OCI-LY3 (cell line): ENCODE measurements at regions not wholly inside any gene's neighbourhood (a gene's known extent, or its start where the extent isn't known, plus 50 kb on each side); places are given as distances from the start of the nearest gene placed in this dataset.

Source experiments
- H2AFZ ChIP-seq: fragments of 200-600, 300-600 bp; shearing (Covaris generic); 2 replicates; pipeline ENCODE4 v1.6.0; 2014; ENCODE audit warnings: antibody characterized with exemption, low read depth, low read length
- H3K27ac ChIP-seq: fragments of 200-600, 300-600 bp; sonication (generic); 2 replicates; pipeline ENCODE4 v1.5.1; 2014; ENCODE audit warnings: mild to moderate bottlenecking, low read length, moderate library complexity, mixed read lengths
- H3K27me3 ChIP-seq: fragments of 200-600, 300-600 bp; sonication (generic); 2 replicates; pipeline ENCODE4 v1.6.1; 2014; ENCODE audit warnings: low read depth, low read length, mixed read lengths
- H3K36me3 ChIP-seq: fragments of 200-600, 300-600 bp; sonication (generic); replicated peaks from 2 replicates; pipeline ENCODE3; 2014; ENCODE audit warnings: low read depth, low read length, mixed read lengths
- H3K4me1 ChIP-seq: fragments of 300-600, 200-600 bp; sonication (generic); 2 replicates; pipeline ENCODE4 v1.6.1; 2014; ENCODE audit warnings: low read length, mixed read lengths
- H3K4me2 ChIP-seq: fragments of 200-600, 300-600 bp; sonication (generic); 2 replicates; pipeline ENCODE4 v1.6.1; 2014; ENCODE audit warnings: low read length, mixed read lengths
- H3K4me3 ChIP-seq: fragments of 300-600, 200-600 bp; sonication (generic); 2 replicates; pipeline ENCODE4 v1.5.1; 2014; ENCODE audit warnings: antibody characterized with exemption, mild to moderate bottlenecking, low read length, moderate library complexity
- H3K79me2 ChIP-seq: fragments of 300-600, 200-600 bp; shearing (Covaris generic); 2 replicates; pipeline ENCODE4 v1.6.1; 2014; ENCODE audit warnings: mild to moderate bottlenecking, low read length, mixed read lengths
- H3K9ac ChIP-seq: fragments of 300-600, 200-600 bp; shearing (Covaris generic); 2 replicates; pipeline ENCODE4 v1.6.0; 2014; ENCODE audit warnings: mild to moderate bottlenecking, low read length, moderate library complexity
- H3K9me3 ChIP-seq: fragments of 200-600, 300-600 bp; shearing (Covaris generic); 2 replicates; pipeline ENCODE4 v1.6.1; 2014; ENCODE audit warnings: low read length, mixed read lengths; ENCODE audit not compliant: insufficient read depth
- H4K20me1 ChIP-seq: fragments of 200-600, 300-600 bp; sonication (generic); 2 replicates; pipeline ENCODE4 v1.6.1; 2016; ENCODE audit warnings: low read length, mixed read lengths; ENCODE audit not compliant: insufficient read depth
- EZH2phosphoT487 ChIP-seq: fragments of 200-600 bp; shearing (Covaris generic); IDR thresholded peaks from 2 replicates; pipeline ENCODE4 v1.6.1; 2018; ENCODE audit warnings: antibody characterized with exemption, mixed run types, low read depth
- TF ChIP-seq, protein P1 (sequence below): fragments of 200-600, 300-600 bp; sonication (generic); IDR thresholded peaks from 2 replicates; pipeline ENCODE4 v1.5.1; 2014; ENCODE audit warnings: antibody characterized with exemption, low read length, low read depth

DNA sequence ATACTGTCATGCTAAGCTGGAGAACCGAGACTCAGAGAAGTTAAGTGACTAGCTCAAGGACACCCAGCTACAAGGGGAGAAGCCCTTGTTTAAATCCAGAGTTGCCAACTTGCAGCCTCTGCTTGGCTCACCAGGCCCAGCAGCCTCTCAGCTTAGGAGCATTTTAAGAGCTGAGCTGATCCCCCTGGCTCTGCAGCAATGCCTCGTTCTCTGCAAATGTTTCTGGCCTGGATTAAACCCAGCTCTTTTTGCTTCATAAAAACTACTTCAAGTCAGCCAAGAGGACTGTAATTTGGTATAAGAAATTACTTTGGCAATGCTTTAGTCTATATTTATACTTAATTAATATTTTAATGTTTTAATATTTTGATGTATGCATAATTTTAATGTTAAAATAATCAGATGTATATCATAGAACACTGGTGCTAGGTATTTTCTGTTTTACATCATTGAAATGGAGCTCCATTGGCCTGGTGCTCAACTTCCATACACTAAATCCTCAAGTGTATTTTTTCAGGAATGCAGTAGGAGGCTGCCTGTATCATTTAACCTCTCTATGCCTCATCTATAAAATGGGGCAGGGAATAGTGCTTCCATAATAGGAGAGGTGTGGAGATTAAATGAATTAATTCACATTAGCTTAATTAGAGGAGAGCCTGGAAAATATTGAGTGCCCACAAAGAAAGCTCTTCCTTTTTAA lies 184.2 kb downstream of the EMX2 start:
- H3K36me3 ChIP-seq: no peaks in the 10 kb centered on the region
- no peaks in the 10 kb centered on the region for H3K27me3 ChIP-seq
- H4K20me1 ChIP-seq: no peaks in the 10 kb centered on the region
- H3K9me3 ChIP-seq: no peaks in the 10 kb centered on the region
- H3K79me2 ChIP-seq: no peaks in the 10 kb centered on the region
- H2AFZ ChIP-seq: no peak overlapping the region
- no peak overlapping the region for H3K9ac ChIP-seq
- H3K4me1 ChIP-seq: no peaks in the 10 kb centered on the region
- H3K4me2 ChIP-seq: no peak overlapping the region
- no peak for TF ChIP-seq EZH2phosphoT487
- TF ChIP-seq, protein P1, sequence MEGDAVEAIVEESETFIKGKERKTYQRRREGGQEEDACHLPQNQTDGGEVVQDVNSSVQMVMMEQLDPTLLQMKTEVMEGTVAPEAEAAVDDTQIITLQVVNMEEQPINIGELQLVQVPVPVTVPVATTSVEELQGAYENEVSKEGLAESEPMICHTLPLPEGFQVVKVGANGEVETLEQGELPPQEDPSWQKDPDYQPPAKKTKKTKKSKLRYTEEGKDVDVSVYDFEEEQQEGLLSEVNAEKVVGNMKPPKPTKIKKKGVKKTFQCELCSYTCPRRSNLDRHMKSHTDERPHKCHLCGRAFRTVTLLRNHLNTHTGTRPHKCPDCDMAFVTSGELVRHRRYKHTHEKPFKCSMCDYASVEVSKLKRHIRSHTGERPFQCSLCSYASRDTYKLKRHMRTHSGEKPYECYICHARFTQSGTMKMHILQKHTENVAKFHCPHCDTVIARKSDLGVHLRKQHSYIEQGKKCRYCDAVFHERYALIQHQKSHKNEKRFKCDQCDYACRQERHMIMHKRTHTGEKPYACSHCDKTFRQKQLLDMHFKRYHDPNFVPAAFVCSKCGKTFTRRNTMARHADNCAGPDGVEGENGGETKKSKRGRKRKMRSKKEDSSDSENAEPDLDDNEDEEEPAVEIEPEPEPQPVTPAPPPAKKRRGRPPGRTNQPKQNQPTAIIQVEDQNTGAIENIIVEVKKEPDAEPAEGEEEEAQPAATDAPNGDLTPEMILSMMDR: no peak
- H3K27ac ChIP-seq: no peak overlapping the region
- no peak overlapping the region for H3K4me3 ChIP-seq

- TF ChIP-seq, protein P1: no peak
- TF ChIP-seq EZH2phosphoT487: no peak
- Histone ChIP-seq H3K9ac (no peak overlapping the region), H3K36me3 (no peaks in the 10 kb centered on the region), H3K27me3 (no peaks in the 10 kb centered on the region; the same call in 1 of the 2 replicates), H2AFZ (no peak overlapping the region), H3K27ac (no peak overlapping the region), H3K4me3 (no peak overlapping the region), H3K79me2 (no peaks in the 10 kb centered on the region), H3K4me1 (no peaks in the 10 kb centered on the region), H4K20me1 (no peaks in the 10 kb centered on the region), H3K4me2 (no peak overlapping the region), H3K9me3 (no peaks in the 10 kb centered on the region)
These were observed 184.9 kb downstream of the EMX2 start for GRCh38 chr10:117727421-117727820.

DNA sequence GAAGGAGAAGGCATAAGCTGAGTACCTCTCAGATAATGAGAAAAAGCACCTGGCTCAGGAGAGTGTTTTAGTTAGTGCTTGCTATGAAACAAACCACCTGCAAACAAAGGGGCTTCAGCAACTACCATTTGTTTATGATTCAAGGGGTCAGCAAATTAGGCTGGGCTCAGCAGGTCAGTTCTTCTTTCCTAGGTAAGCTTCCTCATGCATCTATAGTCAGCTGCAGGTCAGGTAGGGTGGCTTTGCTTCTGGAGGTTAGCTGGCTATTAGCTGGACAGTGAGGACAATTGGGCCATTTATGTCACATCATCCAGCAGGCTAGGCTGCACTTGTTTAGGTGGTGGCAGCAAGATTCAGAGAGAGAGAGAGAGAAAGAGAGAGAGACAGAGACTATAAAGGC lies 185.5 kb downstream of the EMX2 start:
- H4K20me1 ChIP-seq: no peaks in the 10 kb centered on the region
- no peaks in the 10 kb centered on the region for H3K4me1 ChIP-seq
- no peaks in the 10 kb centered on the region for H3K79me2 ChIP-seq
- no peak overlapping the region for H3K9ac ChIP-seq
- no peak overlapping the region for H3K27ac ChIP-seq
- no peak overlapping the region for H2AFZ ChIP-seq
- no peaks in the 10 kb centered on the region; the same call in 1 of the 2 replicates for H3K27me3 ChIP-seq
- no peak for TF ChIP-seq EZH2phosphoT487
- TF ChIP-seq, protein P1: no peak
- no peak overlapping the region for H3K4me2 ChIP-seq
- no peaks in the 10 kb centered on the region for H3K9me3 ChIP-seq
- H3K36me3 ChIP-seq: no peaks in the 10 kb centered on the region
- H3K4me3 ChIP-seq: no peak overlapping the region

GRCh38 chr10:117729156-117729555 lies 186.6 kb downstream of the EMX2 start:
- TF ChIP-seq, protein P1: no peak
- no peaks in the 10 kb centered on the region for H3K4me1 ChIP-seq

More at GRCh38 chr10:117729156-117729555, 186.6 kb downstream of the EMX2 start:
- Histone ChIP-seq H3K27ac (no peak overlapping the region), H3K27me3 (no peaks in the 10 kb centered on the region; the same call in 1 of the 2 replicates), H4K20me1 (no peaks in the 10 kb centered on the region), H3K9ac (no peak overlapping the region), H3K36me3 (no peaks in the 10 kb centered on the region), H3K4me3 (no peak overlapping the region), H3K79me2 (no peaks in the 10 kb centered on the region), H3K9me3 (no peaks in the 10 kb centered on the region), H3K4me2 (no peak overlapping the region), H2AFZ (no peak overlapping the region)
